Tibial artery (tissue), 4 donors: ENCODE measurements at regions not wholly inside any gene's neighbourhood (a gene's known extent, or its start where the extent isn't known, plus 50 kb on each side); places are given as distances from the start of the nearest gene placed in this dataset.

Experiments
- DNase-seq, 2 donors: peaks; one replicate each; pipeline ENCODE4 v3.0.0-alpha.2; 2019
- H3K27ac ChIP-seq, 2 donors: fragments of 200-600 bp; sonication (generic) in 1 of 2; 1 replicate in 1 of 2; 2 replicates in 1 of 2; pipeline ENCODE4 v1.5.1; 2018 to 2019; ENCODE audit warnings: mild to moderate bottlenecking in 1 of 2
- H3K27me3 ChIP-seq, 2 donors: fragments of 200-600 bp; sonication (generic) in 1 of 2; one replicate each; pipeline versions ENCODE4 v1.5.1 to v1.6.0; 2016 to 2019
- H3K36me3 ChIP-seq, 3 donors: fragments of 200-600 bp; sonication (generic) in 2 of 3; one replicate each; pipeline ENCODE4 v1.5.1; 2016 to 2019; ENCODE audit warnings: mild to moderate bottlenecking in 2 of 3
- H3K4me1 ChIP-seq, 4 donors: fragments of 200-600 bp; sonication (generic) in 2 of 4; 1 replicate in 3 of 4; 2 replicates in 1 of 4; pipeline ENCODE4 v1.5.1; 2016 to 2019
- H3K4me3 ChIP-seq, 2 donors: fragments of 200-600 bp; sonication (generic) in 1 of 2; 1 replicate in 1 of 2; 2 replicates in 1 of 2; pipeline ENCODE4 v1.5.1; 2018 to 2019; ENCODE audit warnings: mild to moderate bottlenecking in 2 of 2
- H3K9me3 ChIP-seq, 3 donors: fragments of 200-600 bp; sonication (generic) in 1 of 3; one replicate each; pipeline ENCODE4 v1.5.1; 2016 to 2019
- CTCF ChIP-seq, 2 experiments: fragments of 200-600 bp in 1 of 2; fragments of 450-650 bp in 1 of 2; IDR thresholded peaks; one replicate each; pipeline ENCODE4 v1.5.1; 2017 to 2019; ENCODE audit warnings: antibody characterized with exemption in 2 of 2, mild to moderate bottlenecking in 1 of 2, moderate library complexity in 1 of 2
- intact Hi-C: fragments of 100-400 bp; cut with DNase I; formaldehyde crosslinking; loops from one replicate; pipeline ENCODE4 v1.15.0; 2023; ENCODE audit warnings: low total_unique reads

- Histone ChIP-seq H3K27me3 (no peaks in the 10 kb centered on the region), H3K9me3 (no peaks in the 10 kb centered on the region), H3K27ac (no peak overlapping the region), H3K4me1 (peaks cover 0 to 10% (median 5%) of the 10 kb centered on the region in 4 donors), H3K36me3 (no peaks in the 10 kb centered on the region), H3K4me3 (no peak overlapping the region)
- intact Hi-C loops, result no loop called here
- no peak for DNase-seq
- TF ChIP-seq CTCF (IDR thresholded peaks at IDR 0.05), result no peak
These were observed 340.4 kb downstream of the CDC5L start for GRCh38 chr6:44727651-44728630.

DNA sequence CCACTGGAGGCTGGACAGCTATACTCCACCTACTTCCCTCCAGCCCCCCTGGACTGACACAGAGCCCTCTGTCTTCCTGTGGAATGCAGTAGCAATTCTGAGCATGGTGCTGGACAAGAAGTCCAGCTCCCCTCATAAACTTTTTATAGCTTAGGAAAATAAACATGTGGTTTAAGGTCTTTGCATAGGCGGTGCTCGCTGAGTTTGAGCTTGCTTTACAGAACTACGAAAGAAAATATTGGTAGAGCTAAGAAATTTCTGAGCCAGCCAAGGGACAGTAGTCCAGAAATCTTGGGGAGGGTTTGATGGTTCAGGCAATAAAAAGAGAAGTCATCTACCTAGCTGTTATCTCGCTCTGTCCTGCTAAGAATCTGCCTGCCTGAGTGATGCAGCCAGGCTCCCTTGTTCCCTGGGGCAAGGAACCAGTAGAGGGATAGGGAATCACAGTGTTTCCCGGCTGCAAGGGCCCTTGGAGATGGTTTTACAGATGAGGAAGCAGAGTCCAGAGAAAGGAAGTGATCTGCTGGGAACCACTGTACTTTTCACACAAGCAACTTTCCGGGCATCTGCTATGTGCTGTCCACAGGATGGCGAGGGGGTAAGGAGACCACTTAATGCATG is 343.4 kb downstream of the CDC5L start:
- H3K36me3 ChIP-seq, result no peaks in the 10 kb centered on the region
- H3K27ac ChIP-seq, result no peak overlapping the region
- H3K27me3 ChIP-seq, result no peaks in the 10 kb centered on the region
- H3K9me3 ChIP-seq, result no peaks in the 10 kb centered on the region
- intact Hi-C loops, result no loop called here
- H3K4me1 ChIP-seq, result peaks cover 0 to 10% (median 6%) of the 10 kb centered on the region in 4 donors
- H3K4me3 ChIP-seq, result no peak overlapping the region
- no peak for TF ChIP-seq CTCF (IDR thresholded peaks at IDR 0.05)
- no peak for DNase-seq

- H3K4me1 ChIP-seq, result peaks cover 0 to 10% (median 6%) of the 10 kb centered on the region in 4 donors
- H3K4me3 ChIP-seq, result no peak overlapping the region
- no peak overlapping the region for H3K27ac ChIP-seq
- no peaks in the 10 kb centered on the region for H3K9me3 ChIP-seq
- intact Hi-C loops, result no loop called here
- H3K27me3 ChIP-seq, result no peaks in the 10 kb centered on the region
- H3K36me3 ChIP-seq, result no peaks in the 10 kb centered on the region
- TF ChIP-seq CTCF (IDR thresholded peaks at IDR 0.05), result no peak
- no peak for DNase-seq
These were observed 344.1 kb downstream of the CDC5L start for GRCh38 chr6:44731485-44732095.

- H3K27me3 ChIP-seq, result no peaks in the 10 kb centered on the region
- intact Hi-C loops, result no loop called here
- no peaks in the 10 kb centered on the region for H3K9me3 ChIP-seq
- H3K27ac ChIP-seq, result no peak overlapping the region
- no peak overlapping the region for H3K4me3 ChIP-seq
- TF ChIP-seq CTCF (IDR thresholded peaks at IDR 0.05), result no peak
- no peaks in the 10 kb centered on the region for H3K36me3 ChIP-seq
- no peak for DNase-seq
- H3K4me1 ChIP-seq, result peaks cover 0 to 10% (median 6%) of the 10 kb centered on the region in 4 donors
These were observed 344.7 kb downstream of the CDC5L start for GRCh38 chr6:44732243-44732642.

GRCh38 chr6:44733126-44733525 is 345.6 kb downstream of the CDC5L start:
- DNase-seq, result no peak
- intact Hi-C loops, result no loop called here
- H3K27ac ChIP-seq, result no peak overlapping the region
- no peaks in the 10 kb centered on the region for H3K36me3 ChIP-seq
- H3K9me3 ChIP-seq, result no peaks in the 10 kb centered on the region
- no peaks in the 10 kb centered on the region for H3K27me3 ChIP-seq
- H3K4me1 ChIP-seq, result peaks cover 0 to 10% (median 6%) of the 10 kb centered on the region in 4 donors
- no peak overlapping the region for H3K4me3 ChIP-seq
- TF ChIP-seq CTCF (IDR thresholded peaks at IDR 0.05), result no peak
